GM18907 (cell line): ENCODE measurements at regions not wholly inside any gene's neighbourhood (a gene's known extent, or its start where the extent isn't known, plus 50 kb on each side); places are given as distances from the start of the nearest gene placed in this dataset.

Experiments used
- ATAC-seq: cut with Tn5 transposase; IDR thresholded peaks from one replicate; pipeline ENCODE4 v1.9.1; 2021; ENCODE audit warnings: mild to moderate bottlenecking, moderate library complexity; ENCODE audit not compliant: unreplicated experiment

DNA sequence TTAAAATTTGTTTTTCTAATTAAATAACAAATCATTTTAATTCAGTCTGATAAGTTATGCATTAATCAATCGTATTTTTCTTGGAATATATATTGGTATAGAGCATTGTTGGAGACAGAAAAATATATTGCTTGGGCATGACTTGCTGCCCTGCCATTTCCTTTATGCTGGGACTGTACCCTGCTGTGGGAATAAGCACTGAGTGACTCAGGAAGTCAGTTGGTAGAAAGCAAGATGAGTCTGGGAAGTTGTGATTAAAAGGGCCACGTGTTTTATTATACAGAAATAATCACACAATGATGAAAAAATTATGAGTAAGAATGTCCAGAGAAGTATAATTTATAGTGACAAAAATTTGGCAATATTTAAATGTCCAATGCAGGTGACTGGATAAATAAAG is 139.5 kb downstream of the KIF18A start:
- ATAC-seq = no peak

- ATAC-seq = no peak
Observed at GRCh38 chr11:27965559-27965958, 142.4 kb downstream of the KIF18A start.

DNA sequence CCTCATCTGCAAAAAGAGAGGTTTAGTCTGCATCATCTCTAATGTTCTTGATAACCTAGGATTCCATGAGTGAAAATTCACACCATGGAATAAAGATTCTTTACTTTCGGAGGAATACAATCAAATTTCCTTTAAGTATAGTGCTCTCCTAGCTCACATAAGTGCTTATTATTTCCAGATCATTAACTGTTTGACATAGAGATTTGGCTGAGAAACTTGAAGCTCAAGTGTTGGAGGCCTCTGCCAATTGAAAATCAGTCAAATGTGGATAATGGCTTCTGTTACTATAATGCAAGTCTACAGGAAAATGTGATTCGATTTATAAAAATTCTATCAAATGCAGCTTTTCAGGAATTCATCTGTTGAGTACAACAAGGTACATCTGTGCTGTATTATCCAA is 144.6 kb downstream of the KIF18A start:
- ATAC-seq = no peak

- no peak for ATAC-seq
Observed at GRCh38 chr11:27949951-27950738, 157.8 kb downstream of the KIF18A start.

DNA sequence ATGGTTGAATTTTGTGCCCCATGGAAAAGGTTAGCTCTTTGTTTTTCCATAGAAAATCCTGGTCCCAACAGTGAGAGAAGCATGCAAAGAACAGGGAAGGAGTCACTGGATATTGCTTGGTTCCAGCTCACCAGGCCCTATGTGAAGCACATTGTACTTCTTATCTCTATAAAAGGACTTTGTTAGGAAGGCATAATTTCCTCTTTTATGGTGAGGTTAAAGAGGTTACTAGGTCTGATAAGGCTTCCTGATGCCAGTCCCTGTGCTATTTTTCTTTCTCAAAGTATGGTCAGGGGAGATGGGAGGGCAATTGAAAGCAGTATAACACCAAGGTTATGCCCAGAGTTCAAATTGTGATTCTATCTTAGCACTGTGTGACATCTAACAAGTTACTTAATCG is 162.6 kb downstream of the KIF18A start:
- ATAC-seq = no peak

DNA sequence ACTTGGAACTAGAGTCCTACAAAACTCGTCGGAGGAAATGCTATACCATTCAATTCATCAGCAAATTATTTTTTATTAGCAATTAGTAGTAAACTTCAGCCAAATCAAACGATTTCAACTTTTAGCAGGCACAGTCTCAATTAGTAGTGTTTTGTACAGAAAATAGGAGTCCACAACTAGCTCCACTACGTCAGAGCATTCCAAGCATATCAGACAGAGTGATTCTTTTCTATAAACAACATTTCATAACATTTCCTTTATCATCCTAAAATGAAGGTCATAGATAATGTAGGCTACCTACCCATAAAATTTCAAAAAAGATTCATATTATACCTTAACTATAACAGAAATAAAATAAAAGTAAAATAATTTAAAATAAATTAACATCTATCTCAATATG is 169.9 kb downstream of the KIF18A start:
- no peak for ATAC-seq

DNA sequence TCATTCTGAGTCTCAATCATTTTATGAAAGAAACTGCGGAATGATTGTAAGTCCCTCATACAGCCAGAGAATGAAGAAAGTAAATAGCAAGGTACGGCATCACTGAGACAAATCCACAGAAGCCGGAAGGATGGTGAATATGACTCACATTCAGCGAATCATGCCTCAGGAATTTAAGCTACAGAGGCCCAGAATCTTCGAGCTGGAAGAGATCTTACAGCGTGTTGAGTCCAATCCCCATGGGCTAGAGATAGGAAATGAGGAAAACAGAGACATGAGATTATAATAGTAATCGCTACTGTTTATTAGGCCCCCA is 173.2 kb downstream of the KIF18A start:
- no peak for ATAC-seq

- ATAC-seq = no peak
Observed at GRCh38 chr11:27933992-27934829, 173.7 kb downstream of the KIF18A start.

DNA sequence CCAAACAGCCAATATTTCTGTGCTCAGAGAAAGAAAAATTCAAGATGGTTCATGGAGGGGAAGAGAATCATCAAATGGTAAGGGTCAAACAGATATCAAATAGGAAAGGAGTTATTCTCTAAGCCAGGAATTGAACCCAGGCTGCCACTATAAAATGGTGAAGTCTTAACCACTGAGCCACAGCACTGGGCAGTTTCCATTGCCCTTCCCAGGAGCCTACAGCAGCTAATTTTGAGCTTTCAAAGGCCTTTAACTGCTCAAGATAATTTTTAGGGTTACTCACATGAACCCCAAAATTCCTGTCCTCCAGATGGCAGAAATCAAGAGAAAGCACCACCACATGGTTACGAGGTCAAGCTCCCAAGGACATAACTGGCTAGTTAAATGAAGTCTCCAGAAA is 176.2 kb downstream of the KIF18A start:
- no peak for ATAC-seq

DNA sequence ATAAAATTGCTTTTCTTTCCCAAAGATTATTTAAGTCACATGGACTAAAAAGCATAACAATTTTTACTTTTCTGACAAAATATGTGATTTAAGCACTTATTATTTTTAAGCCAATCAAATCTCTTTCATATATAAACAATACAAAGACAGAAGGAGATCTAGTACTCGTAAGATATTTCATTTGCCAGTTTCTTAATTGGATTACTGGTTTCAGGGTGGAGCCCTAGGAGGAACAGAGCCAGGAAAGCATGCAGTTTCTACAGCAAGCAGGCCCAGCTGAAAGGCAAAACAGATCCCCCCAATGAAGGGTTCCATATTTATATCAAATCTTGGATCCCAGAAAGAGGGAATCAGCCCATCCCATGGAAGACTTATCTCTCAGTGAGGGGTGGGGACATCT is 177.0 kb downstream of the KIF18A start:
- no peak for ATAC-seq

DNA sequence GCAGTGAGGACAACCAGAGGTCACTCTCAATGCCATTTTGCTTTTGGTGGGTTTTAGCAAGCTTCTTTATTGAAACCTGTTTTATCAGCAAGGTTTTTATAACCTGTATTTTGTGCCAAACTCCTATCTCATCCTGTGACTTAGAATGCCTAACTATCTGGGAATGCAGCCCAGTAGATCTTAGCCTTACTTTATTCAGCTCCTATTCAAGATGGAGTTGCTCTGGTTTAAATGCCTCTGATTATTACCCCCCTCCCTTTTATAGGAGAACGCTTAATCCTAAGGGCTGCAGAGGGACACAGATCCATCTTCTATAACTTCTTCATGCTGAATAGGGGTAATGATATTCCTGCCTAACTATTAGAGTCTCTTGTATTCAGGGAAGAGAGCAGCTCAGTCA is 179.1 kb downstream of the KIF18A start:
- ATAC-seq = no peak

GRCh38 chr11:27926981-27927481 is 180.9 kb downstream of the KIF18A start:
- no peak for ATAC-seq

- no peak for ATAC-seq
Observed at GRCh38 chr11:27926486-27926885, 181.5 kb downstream of the KIF18A start.

DNA sequence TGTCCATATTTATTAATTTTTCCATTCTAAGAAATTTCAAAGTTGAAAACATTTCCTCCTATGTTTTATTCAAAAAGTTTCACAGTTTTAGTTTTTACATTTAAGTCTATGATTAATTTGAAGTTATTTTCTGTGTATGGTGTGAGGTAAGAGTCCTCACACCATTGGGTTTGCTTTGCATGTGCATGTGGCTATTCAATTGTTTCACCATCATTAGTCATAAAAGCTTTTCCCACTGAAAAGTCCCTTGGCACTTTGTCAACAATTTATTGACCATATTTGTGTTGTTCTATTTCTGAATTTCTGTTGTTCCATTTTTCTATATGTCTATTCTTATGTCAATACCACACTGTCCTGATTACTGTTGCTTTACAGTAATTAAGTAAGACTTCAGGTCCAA is 186.5 kb downstream of the KIF18A start:
- ATAC-seq = no peak

DNA sequence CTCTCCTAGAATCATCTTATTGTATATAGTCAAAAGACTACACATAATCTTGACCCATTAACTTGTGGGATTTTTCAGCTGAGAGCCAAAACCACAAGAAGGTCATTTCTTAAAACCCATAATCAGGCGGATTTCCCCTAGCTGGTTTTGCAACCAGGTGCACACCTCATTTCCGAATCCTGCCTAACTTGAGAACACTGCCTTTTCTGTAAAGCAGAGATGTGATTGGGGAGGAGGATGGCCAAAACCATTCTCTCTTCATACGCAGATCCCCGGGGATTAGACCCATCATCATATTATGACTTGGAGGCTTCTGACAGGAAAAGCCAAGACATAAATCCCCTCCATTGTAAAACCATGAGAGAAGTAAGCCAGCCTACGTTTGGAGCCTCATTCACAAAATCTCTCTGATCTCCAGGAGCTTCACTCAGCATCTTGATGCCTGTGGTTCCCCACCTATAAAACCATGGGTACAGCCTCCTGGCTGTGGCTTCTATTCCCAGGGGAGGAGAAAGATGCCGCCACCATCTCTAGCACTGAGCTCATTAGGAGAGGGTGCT is 191.3 kb downstream of the KIF18A start:
- ATAC-seq = peak; percentile 98

DNA sequence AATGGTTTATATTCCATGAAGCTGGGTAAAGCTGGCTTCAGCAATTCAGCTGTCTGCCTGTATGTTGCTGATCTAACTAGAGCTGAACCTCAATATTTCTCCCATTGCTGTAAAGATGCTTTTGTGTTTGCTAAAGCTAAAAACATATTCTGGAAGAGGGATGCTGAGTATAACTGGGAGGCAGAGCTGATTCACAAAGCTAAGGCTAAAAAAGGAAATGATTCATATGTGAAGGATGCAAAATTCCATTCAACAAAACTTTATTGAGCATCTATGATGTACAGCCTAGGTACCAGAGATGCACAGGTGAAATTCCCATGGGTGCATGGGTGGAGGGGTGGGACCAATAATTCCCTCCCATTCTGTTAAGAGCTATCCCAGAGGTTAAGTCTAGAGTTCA is 193.9 kb downstream of the KIF18A start:
- no peak for ATAC-seq

GRCh38 chr11:27913650-27914049 is 194.3 kb downstream of the KIF18A start:
- no peak for ATAC-seq

GRCh38 chr11:27912916-27913315 is 195.0 kb downstream of the KIF18A start:
- no peak for ATAC-seq

GRCh38 chr11:27910186-27910931 is 197.6 kb downstream of the KIF18A start:
- ATAC-seq = no peak

DNA sequence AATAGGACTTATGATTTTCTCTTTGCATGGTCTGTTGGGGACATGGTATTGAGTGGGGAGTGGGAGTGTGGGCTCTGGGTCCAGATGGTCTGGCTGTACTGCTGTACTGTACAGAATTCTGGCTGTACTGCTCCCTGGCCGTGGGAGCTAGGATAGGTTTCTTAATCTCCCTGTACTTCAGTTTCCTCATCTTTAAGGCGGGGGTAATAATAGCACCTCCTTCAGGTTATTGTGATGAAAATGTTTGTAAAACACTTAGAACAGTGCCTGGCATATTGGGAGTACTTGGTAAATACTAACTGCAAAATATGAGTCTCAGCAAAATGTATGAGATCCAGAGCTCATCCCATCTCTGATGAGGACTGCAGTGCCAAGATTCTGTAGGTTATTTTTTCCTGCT is 198.6 kb downstream of the KIF18A start:
- ATAC-seq = no peak

GRCh38 chr11:27908621-27909020 is 199.3 kb downstream of the KIF18A start:
- no peak for ATAC-seq
